ENCODE measurements at regions not wholly inside any gene's neighbourhood (a gene's known extent, or its start where the extent isn't known, plus 50 kb on each side); places are given as distances from the start of the nearest gene placed in this dataset.

- DNase-seq = no peak
- no peaks in the 10 kb centered on the region for H3K36me3 Mint-ChIP-seq
- no peaks in the 10 kb centered on the region for H3K27me3 Mint-ChIP-seq
- H3K9me3 Mint-ChIP-seq = peaks cover 0 to 5% (median 0%) of the 10 kb centered on the region in 9 donors
- H3K4me1 Mint-ChIP-seq = no peaks in the 10 kb centered on the region
- no peak overlapping the region for H3K4me3 Mint-ChIP-seq
- POLR2A ChIA-PET = no interaction called here
- ATAC-seq = no peak
- no peak overlapping the region for H3K27ac Mint-ChIP-seq
Measured at GRCh38 chr6:9999796-10000195, 415.1 kb downstream of the TFAP2A start.

- Mint-ChIP-seq H3K27ac (no peak overlapping the region), H3K9me3 (peaks cover 2 to 21% (median 4%) of the 10 kb centered on the region in 9 donors), H3K4me3 (no peak overlapping the region), H3K4me1 (peaks cover 0 to 2% (median 0%) of the 10 kb centered on the region in 4 donors), H3K27me3 (no peaks in the 10 kb centered on the region), H3K36me3 (no peaks in the 10 kb centered on the region)
- DNase-seq (no peak), ATAC-seq (no peak)
- POLR2A ChIA-PET = no interaction called here
Measured at GRCh38 chr6:9986273-9986672, 428.6 kb downstream of the TFAP2A start.

- peaks cover 0 to 2% (median 0%) of the 10 kb centered on the region in 4 donors for H3K4me1 Mint-ChIP-seq
- POLR2A ChIA-PET = no interaction called here
- peaks cover 2 to 21% (median 4%) of the 10 kb centered on the region in 9 donors for H3K9me3 Mint-ChIP-seq
- H3K27ac Mint-ChIP-seq = no peak overlapping the region
- no peaks in the 10 kb centered on the region for H3K36me3 Mint-ChIP-seq
- ATAC-seq = no peak
- H3K4me3 Mint-ChIP-seq = no peak overlapping the region
- no peaks in the 10 kb centered on the region for H3K27me3 Mint-ChIP-seq
- no peak for DNase-seq
Measured at GRCh38 chr6:9985481-9985880, 429.4 kb downstream of the TFAP2A start.

- H3K27ac Mint-ChIP-seq = no peak overlapping the region
- no peaks in the 10 kb centered on the region for H3K36me3 Mint-ChIP-seq
- DNase-seq = no peak
- POLR2A ChIA-PET = no interaction called here
- peaks cover 0 to 2% (median 0%) of the 10 kb centered on the region in 4 donors for H3K4me1 Mint-ChIP-seq
- peaks cover 2 to 15% (median 4%) of the 10 kb centered on the region in 9 donors for H3K9me3 Mint-ChIP-seq
- no peak for ATAC-seq
- H3K4me3 Mint-ChIP-seq = no peak overlapping the region
- H3K27me3 Mint-ChIP-seq = no peaks in the 10 kb centered on the region
Measured at GRCh38 chr6:9984607-9985006, 430.3 kb downstream of the TFAP2A start.

- peaks cover 3 to 15% (median 4%) of the 10 kb centered on the region in 9 donors for H3K9me3 Mint-ChIP-seq
- ATAC-seq (no peak), DNase-seq (no peak)
- H3K27me3 Mint-ChIP-seq = peaks cover 0 to 2% (median 0%) of the 10 kb centered on the region in 5 donors
- POLR2A ChIA-PET = no interaction called here
- no peaks in the 10 kb centered on the region for H3K36me3 Mint-ChIP-seq
- no peak overlapping the region for H3K4me3 Mint-ChIP-seq
- H3K4me1 Mint-ChIP-seq = peaks cover 0 to 2% (median 0%) of the 10 kb centered on the region in 4 donors
- no peak overlapping the region for H3K27ac Mint-ChIP-seq
Measured at GRCh38 chr6:9983168-9983567, 431.7 kb downstream of the TFAP2A start.

GRCh38 chr6:9982215-9982614 lies 432.7 kb downstream of the TFAP2A start:
- peaks cover 0 to 2% (median 0%) of the 10 kb centered on the region in 5 donors for H3K27me3 Mint-ChIP-seq
- DNase-seq (no peak), ATAC-seq (no peak)
- peaks cover 0 to 2% (median 0%) of the 10 kb centered on the region in 4 donors for H3K4me1 Mint-ChIP-seq
- POLR2A ChIA-PET = no interaction called here
- H3K36me3 Mint-ChIP-seq = no peaks in the 10 kb centered on the region
- peaks cover 3 to 15% (median 4%) of the 10 kb centered on the region in 9 donors for H3K9me3 Mint-ChIP-seq
- H3K27ac Mint-ChIP-seq = no peak overlapping the region
- no peak overlapping the region for H3K4me3 Mint-ChIP-seq

GRCh38 chr6:9979996-9980395 lies 434.9 kb downstream of the TFAP2A start:
- DNase-seq = no peak
- POLR2A ChIA-PET = no interaction called here
- Mint-ChIP-seq H3K27me3 (peaks cover 0 to 9% (median 2%) of the 10 kb centered on the region in 5 donors), H3K36me3 (no peaks in the 10 kb centered on the region), H3K9me3 (peaks cover 3 to 35% (median 9%) of the 10 kb centered on the region in 9 donors), H3K4me3 (no peak overlapping the region), H3K4me1 (peaks cover 0 to 2% (median 0%) of the 10 kb centered on the region in 4 donors), H3K27ac (no peak overlapping the region)
- ATAC-seq = no peak

- H3K27ac Mint-ChIP-seq = no peak overlapping the region
- H3K4me3 Mint-ChIP-seq = no peak overlapping the region
- peaks cover 0 to 9% (median 2%) of the 10 kb centered on the region in 5 donors for H3K27me3 Mint-ChIP-seq
- H3K36me3 Mint-ChIP-seq = no peaks in the 10 kb centered on the region
- POLR2A ChIA-PET = no interaction called here
- no peaks in the 10 kb centered on the region for H3K4me1 Mint-ChIP-seq
- DNase-seq (no peak), ATAC-seq (no peak)
- H3K9me3 Mint-ChIP-seq = peaks cover 0 to 31% (median 3%) of the 10 kb centered on the region in 9 donors
Measured at GRCh38 chr6:9978480-9978879, 436.4 kb downstream of the TFAP2A start.

- peaks cover 0 to 30% (median 2%) of the 10 kb centered on the region in 9 donors for H3K9me3 Mint-ChIP-seq
- no peak overlapping the region for H3K27ac Mint-ChIP-seq
- no peak overlapping the region for H3K4me3 Mint-ChIP-seq
- DNase-seq (no peak), ATAC-seq (no peak)
- POLR2A ChIA-PET = no interaction called here
- H3K36me3 Mint-ChIP-seq = no peaks in the 10 kb centered on the region
- peaks cover 0 to 9% (median 2%) of the 10 kb centered on the region in 5 donors for H3K27me3 Mint-ChIP-seq
- H3K4me1 Mint-ChIP-seq = no peaks in the 10 kb centered on the region
Measured at GRCh38 chr6:9977411-9977810, 437.5 kb downstream of the TFAP2A start.

- peaks cover 0 to 27% (median 6%) of the 10 kb centered on the region in 9 donors for H3K9me3 Mint-ChIP-seq
- H3K4me3 Mint-ChIP-seq = no peak overlapping the region
- H3K4me1 Mint-ChIP-seq = no peaks in the 10 kb centered on the region
- ATAC-seq (no peak), DNase-seq (no peak)
- H3K36me3 Mint-ChIP-seq = no peaks in the 10 kb centered on the region
- POLR2A ChIA-PET = no interaction called here
- H3K27ac Mint-ChIP-seq = no peak overlapping the region
- H3K27me3 Mint-ChIP-seq = no peaks in the 10 kb centered on the region
Measured at GRCh38 chr6:9961646-9962045, 453.2 kb downstream of the TFAP2A start.

- ATAC-seq = no peak
- POLR2A ChIA-PET = no interaction called here
- H3K36me3 Mint-ChIP-seq = no peaks in the 10 kb centered on the region
Measured at GRCh38 chr6:9957215-9957759, 457.6 kb downstream of the TFAP2A start.

GRCh38 chr6:9948678-9949077 lies 466.2 kb downstream of the TFAP2A start:
- POLR2A ChIA-PET = no interaction called here
- no peak for ATAC-seq

More at GRCh38 chr6:9957215-9957759, 457.6 kb downstream of the TFAP2A start:
- no peaks in the 10 kb centered on the region for H3K4me1 Mint-ChIP-seq
- H3K27ac Mint-ChIP-seq = no peak overlapping the region
- no peaks in the 10 kb centered on the region for H3K27me3 Mint-ChIP-seq
- DNase-seq = no peak
- H3K9me3 Mint-ChIP-seq = peaks cover 0 to 40% (median 8%) of the 10 kb centered on the region in 9 donors
- no peak overlapping the region for H3K4me3 Mint-ChIP-seq

GRCh38 chr6:9943986-9944385 lies 470.9 kb downstream of the TFAP2A start:
- no peaks in the 10 kb centered on the region for H3K4me1 Mint-ChIP-seq
- H3K36me3 Mint-ChIP-seq = peaks cover 0 to 2% (median 0%) of the 10 kb centered on the region in 3 donors
- no peak overlapping the region for H3K27ac Mint-ChIP-seq
- H3K27me3 Mint-ChIP-seq = peaks cover 0 to 4% (median 0%) of the 10 kb centered on the region in 5 donors
- no peak for DNase-seq
- POLR2A ChIA-PET = no interaction called here
- H3K4me3 Mint-ChIP-seq = no peak overlapping the region
- peaks cover 0 to 7% (median 3%) of the 10 kb centered on the region in 9 donors for H3K9me3 Mint-ChIP-seq
- ATAC-seq = no peak

More at GRCh38 chr6:9948678-9949077, 466.2 kb downstream of the TFAP2A start:
- H3K4me1 Mint-ChIP-seq = no peaks in the 10 kb centered on the region
- no peak overlapping the region for H3K4me3 Mint-ChIP-seq
- H3K27ac Mint-ChIP-seq = no peak overlapping the region
- no peaks in the 10 kb centered on the region for H3K27me3 Mint-ChIP-seq
- peaks cover 0 to 16% (median 6%) of the 10 kb centered on the region in 9 donors for H3K9me3 Mint-ChIP-seq
- no peaks in the 10 kb centered on the region for H3K36me3 Mint-ChIP-seq
- DNase-seq = no peak

GRCh38 chr6:9943026-9943425 lies 471.8 kb downstream of the TFAP2A start:
- POLR2A ChIA-PET = no interaction called here
- Mint-ChIP-seq H3K4me1 (no peaks in the 10 kb centered on the region), H3K9me3 (peaks cover 0 to 7% (median 2%) of the 10 kb centered on the region in 9 donors), H3K36me3 (peaks cover 0 to 2% (median 0%) of the 10 kb centered on the region in 3 donors), H3K27ac (no peak overlapping the region), H3K27me3 (peaks cover 0 to 4% (median 0%) of the 10 kb centered on the region in 5 donors), H3K4me3 (no peak overlapping the region)
- no peak for ATAC-seq
- DNase-seq = no peak

Data from naive thymus-derived CD8-positive, alpha-beta T cell (primary cell).